ENCODE measurements at regions not wholly inside any gene's neighbourhood (a gene's known extent, or its start where the extent isn't known, plus 50 kb on each side); places are given as distances from the start of the nearest gene placed in this dataset.

- TF ChIP-seq CTCF (IDR thresholded peaks at IDR 0.05) (no peak), POLR2A (IDR thresholded peaks at IDR 0.05) (no peak)
Observed at GRCh38 chr21:41086569-41086968, 81.4 kb upstream of the BACE2 start.
